ENCODE measurements at regions not wholly inside any gene's neighbourhood (a gene's known extent, or its start where the extent isn't known, plus 50 kb on each side); places are given as distances from the start of the nearest gene placed in this dataset.

GRCh38 chr16:76194616-76195015, 82.6 kb upstream of the CNTNAP4 start:
- TF ChIP-seq POLR2A (IDR thresholded peaks at IDR 0.05; ENCODE audit: extremely low read depth, insufficient read length) (no peak), CTCF (IDR thresholded peaks at IDR 0.05; ENCODE audit: low read depth, low read length) (no peak)

Measured in NB4 (cell line).